ENCODE measurements at regions not wholly inside any gene's neighbourhood (a gene's known extent, or its start where the extent isn't known, plus 50 kb on each side); places are given as distances from the start of the nearest gene placed in this dataset.

- TF ChIP-seq, protein P1, sequence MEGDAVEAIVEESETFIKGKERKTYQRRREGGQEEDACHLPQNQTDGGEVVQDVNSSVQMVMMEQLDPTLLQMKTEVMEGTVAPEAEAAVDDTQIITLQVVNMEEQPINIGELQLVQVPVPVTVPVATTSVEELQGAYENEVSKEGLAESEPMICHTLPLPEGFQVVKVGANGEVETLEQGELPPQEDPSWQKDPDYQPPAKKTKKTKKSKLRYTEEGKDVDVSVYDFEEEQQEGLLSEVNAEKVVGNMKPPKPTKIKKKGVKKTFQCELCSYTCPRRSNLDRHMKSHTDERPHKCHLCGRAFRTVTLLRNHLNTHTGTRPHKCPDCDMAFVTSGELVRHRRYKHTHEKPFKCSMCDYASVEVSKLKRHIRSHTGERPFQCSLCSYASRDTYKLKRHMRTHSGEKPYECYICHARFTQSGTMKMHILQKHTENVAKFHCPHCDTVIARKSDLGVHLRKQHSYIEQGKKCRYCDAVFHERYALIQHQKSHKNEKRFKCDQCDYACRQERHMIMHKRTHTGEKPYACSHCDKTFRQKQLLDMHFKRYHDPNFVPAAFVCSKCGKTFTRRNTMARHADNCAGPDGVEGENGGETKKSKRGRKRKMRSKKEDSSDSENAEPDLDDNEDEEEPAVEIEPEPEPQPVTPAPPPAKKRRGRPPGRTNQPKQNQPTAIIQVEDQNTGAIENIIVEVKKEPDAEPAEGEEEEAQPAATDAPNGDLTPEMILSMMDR (IDR thresholded peaks at IDR 0.05; ENCODE audit: low read depth, low read length): no peak
- H3K4me3 ChIP-seq (ENCODE audit: low read depth, low read length): no peak overlapping the region
Observed at GRCh38 chr6:113144117-113144516, 713.0 kb upstream of the MARCKS start.

GRCh38 chr6:113146878-113147277 is 710.3 kb upstream of the MARCKS start:
- H3K4me3 ChIP-seq (ENCODE audit: low read depth, low read length): no peak overlapping the region
- TF ChIP-seq, protein P1 (IDR thresholded peaks at IDR 0.05; ENCODE audit: low read depth, low read length): no peak

DNA sequence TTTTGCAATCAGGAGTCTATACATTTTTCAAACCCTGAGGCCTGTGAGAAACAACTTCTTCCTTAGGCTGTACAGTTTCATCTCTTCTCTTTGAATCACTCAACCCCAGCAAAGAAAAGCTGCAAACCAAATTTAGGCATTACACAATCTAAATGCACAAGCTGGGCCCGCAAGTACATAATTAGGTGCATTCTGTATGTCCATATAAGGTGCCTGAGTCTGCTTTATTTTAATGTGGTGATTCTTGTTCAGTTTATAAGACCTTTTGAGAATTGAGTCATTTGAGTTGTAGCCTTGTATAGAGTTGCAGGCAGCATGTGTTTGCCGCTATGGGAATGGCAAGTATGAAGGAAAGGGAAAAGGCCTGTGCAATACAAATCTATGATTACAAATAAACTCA is 709.6 kb upstream of the MARCKS start:
- TF ChIP-seq, protein P1 (IDR thresholded peaks at IDR 0.05; ENCODE audit: low read depth, low read length): no peak
- H3K4me3 ChIP-seq (ENCODE audit: low read depth, low read length): no peak overlapping the region

DNA sequence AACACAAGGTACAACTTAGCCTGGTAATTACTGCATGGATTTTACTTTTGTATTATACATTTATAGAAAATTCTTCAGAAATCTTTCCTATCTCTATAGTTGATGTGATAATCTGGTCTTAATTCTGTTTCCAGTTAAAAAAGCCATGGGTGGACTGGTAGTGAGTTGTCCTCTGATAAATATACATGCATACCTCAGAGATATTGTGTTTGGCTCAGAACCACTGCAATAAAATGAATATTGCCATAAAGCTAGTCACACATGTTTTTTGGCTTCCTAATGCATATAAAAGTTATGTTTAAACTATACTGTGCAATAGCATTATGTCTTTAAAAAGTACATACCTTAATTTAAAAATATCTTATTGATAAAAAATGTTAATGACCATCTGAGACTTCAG is 708.6 kb upstream of the MARCKS start:
- TF ChIP-seq, protein P1 (IDR thresholded peaks at IDR 0.05; ENCODE audit: low read depth, low read length): no peak

DNA sequence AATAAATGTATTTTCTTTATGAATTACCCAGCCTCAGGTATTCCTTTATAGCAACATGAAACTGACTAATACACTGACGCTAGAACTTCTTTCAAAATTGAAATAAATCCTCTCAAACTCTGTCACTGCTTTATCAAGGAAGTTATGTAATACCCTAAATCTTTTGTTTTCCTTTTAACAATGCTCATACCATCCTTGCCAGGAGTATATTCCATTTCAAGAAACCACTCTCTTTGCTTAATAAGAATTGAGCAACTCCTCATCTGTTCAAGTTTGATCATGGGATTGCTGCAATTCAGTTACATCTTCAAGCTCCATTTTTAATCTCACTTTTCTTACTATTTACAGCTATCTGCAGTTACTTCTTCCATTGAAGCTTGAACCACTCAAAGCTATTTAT is 707.6 kb upstream of the MARCKS start:
- TF ChIP-seq, protein P1 (IDR thresholded peaks at IDR 0.05; ENCODE audit: low read depth, low read length): no peak
- no peak overlapping the region for H3K4me3 ChIP-seq (ENCODE audit: low read depth, low read length)

More for the DNA sequence above, 708.6 kb upstream of the MARCKS start:
- no peak overlapping the region for H3K4me3 ChIP-seq (ENCODE audit: low read depth, low read length)

- TF ChIP-seq, protein P1 (IDR thresholded peaks at IDR 0.05; ENCODE audit: low read depth, low read length): no peak
- H3K4me3 ChIP-seq (ENCODE audit: low read depth, low read length): no peak overlapping the region
Observed at GRCh38 chr6:113160306-113161017, 696.7 kb upstream of the MARCKS start.

DNA sequence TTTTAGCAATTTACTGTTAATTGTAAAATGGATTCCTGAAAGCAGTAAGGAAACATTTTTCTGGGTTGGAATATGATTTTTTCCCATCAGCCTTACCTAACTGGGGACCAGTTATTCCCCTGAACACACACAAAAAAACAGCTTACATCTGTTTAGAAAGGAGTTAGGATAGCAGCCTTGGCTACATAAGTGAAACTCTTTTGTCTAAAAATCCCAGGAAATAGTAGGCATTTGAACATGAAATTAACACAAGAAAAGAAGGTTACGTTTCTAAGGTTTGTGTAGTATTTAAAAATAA is 696.2 kb upstream of the MARCKS start:
- TF ChIP-seq, protein P1 (IDR thresholded peaks at IDR 0.05; ENCODE audit: low read depth, low read length): no peak
- no peak overlapping the region for H3K4me3 ChIP-seq (ENCODE audit: low read depth, low read length)
